ENCODE measurements at regions not wholly inside any gene's neighbourhood (a gene's known extent, or its start where the extent isn't known, plus 50 kb on each side); places are given as distances from the start of the nearest gene placed in this dataset.

- TF ChIP-seq SP2 (IDR thresholded peaks at IDR 0.05; ENCODE audit: low read length): no peak
Measured at GRCh38 chr11:92829671-92830070, 139.8 kb upstream of the MTNR1B start (continued).
